GM12864 (cell line): ENCODE measurements at regions not wholly inside any gene's neighbourhood (a gene's known extent, or its start where the extent isn't known, plus 50 kb on each side); places are given as distances from the start of the nearest gene placed in this dataset.

Source experiments
- DNase-seq: peaks from one replicate; pipeline ENCODE4 v3.0.0-alpha.2; 2011; ENCODE audit warnings: low read depth
- H3K4me3 ChIP-seq: 2 replicates; pipeline ENCODE4 v1.5.1; 2011; ENCODE audit warnings: mild to moderate bottlenecking, low read depth, low read length, control low read depth
- TF ChIP-seq, protein P1 (sequence below): IDR thresholded peaks from 2 replicates; pipeline ENCODE4 v1.5.1; 2011; ENCODE audit warnings: low read depth, mild to moderate bottlenecking, moderate library complexity, low read length, control low read depth, inconsistent platforms; ENCODE audit errors: missing control alignments

- TF ChIP-seq, protein P1, sequence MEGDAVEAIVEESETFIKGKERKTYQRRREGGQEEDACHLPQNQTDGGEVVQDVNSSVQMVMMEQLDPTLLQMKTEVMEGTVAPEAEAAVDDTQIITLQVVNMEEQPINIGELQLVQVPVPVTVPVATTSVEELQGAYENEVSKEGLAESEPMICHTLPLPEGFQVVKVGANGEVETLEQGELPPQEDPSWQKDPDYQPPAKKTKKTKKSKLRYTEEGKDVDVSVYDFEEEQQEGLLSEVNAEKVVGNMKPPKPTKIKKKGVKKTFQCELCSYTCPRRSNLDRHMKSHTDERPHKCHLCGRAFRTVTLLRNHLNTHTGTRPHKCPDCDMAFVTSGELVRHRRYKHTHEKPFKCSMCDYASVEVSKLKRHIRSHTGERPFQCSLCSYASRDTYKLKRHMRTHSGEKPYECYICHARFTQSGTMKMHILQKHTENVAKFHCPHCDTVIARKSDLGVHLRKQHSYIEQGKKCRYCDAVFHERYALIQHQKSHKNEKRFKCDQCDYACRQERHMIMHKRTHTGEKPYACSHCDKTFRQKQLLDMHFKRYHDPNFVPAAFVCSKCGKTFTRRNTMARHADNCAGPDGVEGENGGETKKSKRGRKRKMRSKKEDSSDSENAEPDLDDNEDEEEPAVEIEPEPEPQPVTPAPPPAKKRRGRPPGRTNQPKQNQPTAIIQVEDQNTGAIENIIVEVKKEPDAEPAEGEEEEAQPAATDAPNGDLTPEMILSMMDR: no peak
- no peak for DNase-seq
- H3K4me3 ChIP-seq: no peak overlapping the region
Measured at GRCh38 chr18:47519706-47520105, 268.2 kb upstream of the SKOR2 start.

DNA sequence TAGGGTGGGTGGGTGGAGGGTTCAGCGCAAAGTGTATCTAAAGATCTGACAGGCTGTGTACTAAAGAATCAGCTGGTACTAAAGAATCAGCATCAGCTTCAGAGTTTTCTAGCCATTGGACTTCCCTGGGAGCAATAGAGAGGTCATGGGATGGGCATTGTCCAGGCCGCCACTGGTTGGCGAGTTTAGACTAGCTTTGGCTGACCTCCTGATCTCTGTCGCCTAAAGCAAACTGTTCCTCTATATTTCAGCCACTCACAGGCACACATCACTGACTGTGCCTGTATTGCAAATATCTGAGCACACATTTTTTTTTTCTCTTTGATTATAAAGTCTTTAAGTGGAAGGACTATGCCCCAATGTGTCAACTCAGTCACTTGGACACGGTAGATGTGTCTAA lies 267.8 kb upstream of the SKOR2 start:
- H3K4me3 ChIP-seq: no peak overlapping the region
- TF ChIP-seq, protein P1: no peak
- DNase-seq: no peak

DNA sequence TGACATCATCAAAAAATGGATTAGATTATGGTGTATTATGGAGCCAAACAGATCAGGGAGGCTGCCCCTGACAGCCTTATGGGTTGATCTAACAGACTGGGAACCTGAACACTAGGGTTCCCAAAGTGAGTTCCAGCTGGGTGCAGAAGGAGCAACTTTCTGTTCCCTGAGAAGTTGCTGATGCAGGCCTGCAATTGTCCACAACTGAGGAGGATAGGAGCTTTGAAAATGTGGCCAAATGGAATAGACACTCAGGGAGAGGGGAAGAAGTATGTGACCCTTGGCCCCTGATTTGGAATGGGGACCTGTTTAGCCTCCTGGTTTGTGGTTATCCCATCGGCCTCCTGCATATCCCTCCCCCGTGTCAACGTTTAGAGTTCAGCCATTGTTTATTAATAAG lies 262.2 kb upstream of the SKOR2 start:
- TF ChIP-seq, protein P1: no peak
- H3K4me3 ChIP-seq: no peak overlapping the region
- DNase-seq: no peak

- DNase-seq: no peak
- no peak overlapping the region for H3K4me3 ChIP-seq
- TF ChIP-seq, protein P1: no peak
Measured at GRCh38 chr18:47512726-47513435, 261.4 kb upstream of the SKOR2 start.

DNA sequence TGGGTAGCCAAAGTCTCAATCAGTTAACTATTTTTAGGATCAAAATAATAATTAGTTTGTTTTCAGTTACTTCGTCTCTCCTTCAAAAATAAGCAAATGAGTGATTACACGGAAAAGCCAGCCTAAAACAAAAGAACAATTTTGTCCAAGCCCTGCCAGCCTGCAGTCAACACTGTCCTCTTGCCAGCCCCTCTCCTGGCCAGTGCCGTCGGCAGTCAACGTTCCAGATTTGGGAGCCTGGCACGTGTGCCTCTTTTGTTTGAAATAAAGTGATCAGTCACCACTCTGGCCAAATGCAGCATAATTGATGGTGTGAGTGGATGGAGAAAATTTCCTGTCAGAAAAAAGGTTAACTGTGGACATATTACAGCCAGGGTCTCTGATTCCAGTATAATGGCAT lies 260.6 kb upstream of the SKOR2 start:
- DNase-seq: no peak
- H3K4me3 ChIP-seq: no peak overlapping the region
- TF ChIP-seq, protein P1: no peak

DNA sequence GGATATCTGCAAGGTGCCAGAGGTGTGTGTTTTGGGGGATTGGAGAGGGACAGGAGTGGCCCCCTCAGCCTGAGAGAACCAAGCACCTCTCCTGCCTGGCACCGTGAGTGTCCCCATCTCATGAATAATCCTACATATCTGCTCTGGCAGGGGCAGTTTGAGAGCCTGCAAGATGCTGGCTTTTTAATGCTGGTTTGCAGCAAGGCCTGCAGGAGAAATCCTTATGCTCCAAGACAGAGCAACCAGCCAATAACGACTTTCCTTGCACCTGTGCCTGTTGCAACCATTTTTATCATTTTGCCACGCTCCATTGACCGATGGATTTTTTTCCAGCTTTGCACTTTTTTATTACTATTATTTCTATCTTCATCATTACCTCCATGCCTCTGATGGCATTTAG lies 259.4 kb upstream of the SKOR2 start:
- H3K4me3 ChIP-seq: no peak overlapping the region
- no peak for DNase-seq
- TF ChIP-seq, protein P1: no peak

- DNase-seq: no peak
- no peak overlapping the region for H3K4me3 ChIP-seq
- TF ChIP-seq, protein P1: no peak
Measured at GRCh38 chr18:47507651-47508050, 256.2 kb upstream of the SKOR2 start.
